ENCODE measurements at regions not wholly inside any gene's neighbourhood (a gene's known extent, or its start where the extent isn't known, plus 50 kb on each side); places are given as distances from the start of the nearest gene placed in this dataset.

- WGBS (ENCODE audit: insufficient coverage): 100% methylated on average over 1 of the region's 2 CpGs
- TF ChIP-seq CTCF (IDR thresholded peaks at IDR 0.05) (no peak), EZH2 (IDR thresholded peaks at IDR 0.05; ENCODE audit: borderline replicate concordance, insufficient read depth, low read depth, low read length, poor library complexity, severe bottlenecking) (no peak)
These were observed 232.2 kb upstream of the HS3ST3A1 start for GRCh38 chr17:13833921-13834320.

GRCh38 chr17:13835151-13835550 lies 233.4 kb upstream of the HS3ST3A1 start:
- Mint-ChIP-seq H3K4me1 (no peaks in the 10 kb centered on the region), H3K9me3 (ENCODE audit: insufficient read depth) (peaks cover 3% of the 10 kb centered on the region), H3K27me3 (no peaks in the 10 kb centered on the region), H3K4me3 (no peak overlapping the region), H3K27ac (no peak overlapping the region)
- no peaks in the 10 kb centered on the region for H3K36me3 ChIP-seq (replicated peaks in 1 of 2; ENCODE audit: control extremely low read depth in 1 of 2, control insufficient read depth in 1 of 2, extremely low read depth in 1 of 2, insufficient read depth in 2 of 2, low read length in 1 of 2)
- 93% methylated on average over 2 of the region's 2 CpGs for WGBS (ENCODE audit: insufficient coverage)
- no peak overlapping the region for H3K9ac ChIP-seq (ENCODE audit: low read length)
- no peak for TF ChIP-seq EZH2 (IDR thresholded peaks at IDR 0.05; ENCODE audit: borderline replicate concordance, insufficient read depth, low read depth, low read length, poor library complexity, severe bottlenecking)
- TF ChIP-seq CTCF (IDR thresholded peaks at IDR 0.05): no peak
- intact Hi-C loops (cut with micrococcal nuclease): no loop called here
- H4K20me1 ChIP-seq (ENCODE audit: control insufficient read depth, insufficient read depth, low read length, poor library complexity, severe bottlenecking): no peaks in the 10 kb centered on the region
- H3K27me3 ChIP-seq (replicated peaks in 1 of 4; ENCODE audit: control extremely low read depth in 1 of 4, control insufficient read depth in 3 of 4, insufficient read depth in 4 of 4, low read length in 3 of 4): no peaks in the 10 kb centered on the region
- H3K79me2 ChIP-seq (ENCODE audit: control insufficient read depth, insufficient read depth, low read length): no peaks in the 10 kb centered on the region
- no peak overlapping the region for H3K4me2 ChIP-seq (replicated peaks; ENCODE audit: low read depth, low read length, poor library complexity, severe bottlenecking)
- CTCF ChIA-PET: no interaction called here
- no peak for DNase-seq
- ATAC-seq (ENCODE audit: low read depth): no peak
- no peaks in the 10 kb centered on the region for H3K4me1 ChIP-seq (ENCODE audit: control insufficient read depth in 2 of 2, insufficient read depth in 2 of 2, low read length in 2 of 2)
- POLR2A ChIA-PET: no interaction called here
- no peak overlapping the region for H2AFZ ChIP-seq (ENCODE audit: insufficient read depth, low read depth, low read length, poor library complexity, severe bottlenecking)
- H3K4me3 ChIP-seq (ENCODE audit: control extremely low read depth in 1 of 5, extremely low read depth in 1 of 5, insufficient read depth in 1 of 5, low read depth in 2 of 5, low read length in 4 of 5): no peak overlapping the region
- H3K27ac ChIP-seq (ENCODE audit: low read length in 2 of 2): no peak overlapping the region
- no peaks in the 10 kb centered on the region for H3K9me3 ChIP-seq (ENCODE audit: control extremely low read depth in 1 of 3, control insufficient read depth in 2 of 3, insufficient read depth in 1 of 3, low read length in 2 of 3)

More at GRCh38 chr17:13833921-13834320, 232.2 kb upstream of the HS3ST3A1 start:
- H3K27me3 ChIP-seq (replicated peaks in 1 of 4; ENCODE audit: control extremely low read depth in 1 of 4, control insufficient read depth in 3 of 4, insufficient read depth in 4 of 4, low read length in 3 of 4): no peaks in the 10 kb centered on the region
- DNase-seq: no peak
- no peaks in the 10 kb centered on the region for H3K9me3 ChIP-seq (ENCODE audit: control extremely low read depth in 1 of 3, control insufficient read depth in 2 of 3, insufficient read depth in 1 of 3, low read length in 2 of 3)
- no peak overlapping the region for H3K4me2 ChIP-seq (replicated peaks; ENCODE audit: low read depth, low read length, poor library complexity, severe bottlenecking)
- no peak overlapping the region for H3K4me3 Mint-ChIP-seq
- H3K79me2 ChIP-seq (ENCODE audit: control insufficient read depth, insufficient read depth, low read length): no peaks in the 10 kb centered on the region
- CTCF ChIA-PET: no interaction called here
- no peak overlapping the region for H3K4me3 ChIP-seq (ENCODE audit: control extremely low read depth in 1 of 5, extremely low read depth in 1 of 5, insufficient read depth in 1 of 5, low read depth in 2 of 5, low read length in 4 of 5)
- POLR2A ChIA-PET: no interaction called here
- H3K9me3 Mint-ChIP-seq (ENCODE audit: insufficient read depth): peaks cover 3% of the 10 kb centered on the region
- intact Hi-C loops (cut with micrococcal nuclease): no loop called here
- no peaks in the 10 kb centered on the region for H3K4me1 Mint-ChIP-seq
- no peak overlapping the region for H3K27ac Mint-ChIP-seq
- no peaks in the 10 kb centered on the region for H3K27me3 Mint-ChIP-seq
- no peak for ATAC-seq (ENCODE audit: low read depth)
- H4K20me1 ChIP-seq (ENCODE audit: control insufficient read depth, insufficient read depth, low read length, poor library complexity, severe bottlenecking): no peaks in the 10 kb centered on the region
- H3K4me1 ChIP-seq (ENCODE audit: control insufficient read depth in 2 of 2, insufficient read depth in 2 of 2, low read length in 2 of 2): no peaks in the 10 kb centered on the region
- H3K36me3 ChIP-seq (replicated peaks in 1 of 2; ENCODE audit: control extremely low read depth in 1 of 2, control insufficient read depth in 1 of 2, extremely low read depth in 1 of 2, insufficient read depth in 2 of 2, low read length in 1 of 2): no peaks in the 10 kb centered on the region
- no peak overlapping the region for H3K27ac ChIP-seq (ENCODE audit: low read length in 2 of 2)
- H2AFZ ChIP-seq (ENCODE audit: insufficient read depth, low read depth, low read length, poor library complexity, severe bottlenecking): no peak overlapping the region
- H3K9ac ChIP-seq (ENCODE audit: low read length): no peak overlapping the region

All from B cell (primary cell).